ENCODE measurements at regions not wholly inside any gene's neighbourhood (a gene's known extent, or its start where the extent isn't known, plus 50 kb on each side); places are given as distances from the start of the nearest gene placed in this dataset.

- TF ChIP-seq, protein P1, sequence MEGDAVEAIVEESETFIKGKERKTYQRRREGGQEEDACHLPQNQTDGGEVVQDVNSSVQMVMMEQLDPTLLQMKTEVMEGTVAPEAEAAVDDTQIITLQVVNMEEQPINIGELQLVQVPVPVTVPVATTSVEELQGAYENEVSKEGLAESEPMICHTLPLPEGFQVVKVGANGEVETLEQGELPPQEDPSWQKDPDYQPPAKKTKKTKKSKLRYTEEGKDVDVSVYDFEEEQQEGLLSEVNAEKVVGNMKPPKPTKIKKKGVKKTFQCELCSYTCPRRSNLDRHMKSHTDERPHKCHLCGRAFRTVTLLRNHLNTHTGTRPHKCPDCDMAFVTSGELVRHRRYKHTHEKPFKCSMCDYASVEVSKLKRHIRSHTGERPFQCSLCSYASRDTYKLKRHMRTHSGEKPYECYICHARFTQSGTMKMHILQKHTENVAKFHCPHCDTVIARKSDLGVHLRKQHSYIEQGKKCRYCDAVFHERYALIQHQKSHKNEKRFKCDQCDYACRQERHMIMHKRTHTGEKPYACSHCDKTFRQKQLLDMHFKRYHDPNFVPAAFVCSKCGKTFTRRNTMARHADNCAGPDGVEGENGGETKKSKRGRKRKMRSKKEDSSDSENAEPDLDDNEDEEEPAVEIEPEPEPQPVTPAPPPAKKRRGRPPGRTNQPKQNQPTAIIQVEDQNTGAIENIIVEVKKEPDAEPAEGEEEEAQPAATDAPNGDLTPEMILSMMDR (IDR thresholded peaks at IDR 0.05): no peak
- TF ChIP-seq EZH2 (IDR thresholded peaks at IDR 0.05; ENCODE audit: borderline replicate concordance, insufficient read depth, low read depth, low read length, poor library complexity, severe bottlenecking): no peak
Measured at GRCh38 chr2:126227250-126227649, 428.7 kb upstream of the GYPC start.
